ENCODE measurements at regions not wholly inside any gene's neighbourhood (a gene's known extent, or its start where the extent isn't known, plus 50 kb on each side); places are given as distances from the start of the nearest gene placed in this dataset.
"Not testable (repeated sequence)": the region's sequence is repeated elsewhere in the genome, so short reads cannot be mapped to it uniquely, and the experiment has no call there.

DNA sequence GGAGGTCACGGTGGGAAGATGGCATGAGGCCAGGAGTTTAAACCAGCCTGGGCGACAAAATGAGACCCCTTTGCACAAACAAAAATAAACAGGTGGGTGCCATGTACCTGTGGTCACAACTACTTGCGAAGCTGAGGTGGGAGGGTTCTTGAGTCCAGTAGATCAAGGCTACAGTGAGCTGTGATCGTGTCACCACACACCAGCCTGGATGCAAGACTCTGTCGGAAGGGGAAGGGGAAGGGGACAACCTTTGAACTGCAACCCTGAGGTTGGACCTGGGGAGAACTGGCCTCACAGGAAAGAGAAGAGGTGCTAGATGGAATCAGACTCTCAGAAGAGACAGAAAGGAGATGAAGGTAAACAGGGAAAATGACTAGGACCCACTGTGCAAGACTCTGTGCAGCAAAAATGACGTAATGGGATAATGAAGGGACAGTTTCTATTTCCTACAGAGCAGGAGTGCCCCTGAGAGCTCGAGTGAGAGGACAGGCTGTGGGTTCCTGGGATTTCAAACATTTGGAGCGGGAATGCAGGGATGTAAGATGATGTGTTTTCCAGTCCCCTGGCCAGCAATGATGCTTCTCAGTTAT lies 131.0 kb upstream of the GRK3 start:
- not testable (repeated sequence) for H3K4me3 ChIP-seq (ENCODE audit: low read length); H3K27ac ChIP-seq (ENCODE audit: low read length); H3K36me3 ChIP-seq (ENCODE audit: control insufficient read depth, insufficient read depth, low read length); DNase-seq (ENCODE audit: low read depth, low spot score); H3K27me3 ChIP-seq (ENCODE audit: control insufficient read depth, insufficient read depth, low read length); H3K9me3 ChIP-seq (ENCODE audit: control insufficient read depth, insufficient read depth, low read length); H3K4me1 ChIP-seq (ENCODE audit: control insufficient read depth, insufficient read depth, low read length)
- no CpG with 5 or more reads among the region's 8 CpGs for WGBS (ENCODE audit: insufficient coverage, insufficient read length)

GRCh38 chr22:25437414-25438160 lies 126.9 kb upstream of the GRK3 start:
- Histone ChIP-seq H3K4me1 (ENCODE audit: control insufficient read depth, insufficient read depth, low read length) (peaks cover 2% of the 10 kb centered on the region; the same call in 1 of the 2 replicates), H3K9me3 (ENCODE audit: control insufficient read depth, insufficient read depth, low read length) (no peaks in the 10 kb centered on the region), H3K27me3 (ENCODE audit: control insufficient read depth, insufficient read depth, low read length) (no peaks in the 10 kb centered on the region), H3K4me3 (ENCODE audit: low read length) (no peak overlapping the region), H3K27ac (ENCODE audit: low read length) (no peak overlapping the region), H3K36me3 (ENCODE audit: control insufficient read depth, insufficient read depth, low read length) (no peaks in the 10 kb centered on the region)
- DNase-seq (ENCODE audit: low read depth, low spot score): no peak
- no CpG with 5 or more reads among the region's 8 CpGs for WGBS (ENCODE audit: insufficient coverage, insufficient read length)

DNA sequence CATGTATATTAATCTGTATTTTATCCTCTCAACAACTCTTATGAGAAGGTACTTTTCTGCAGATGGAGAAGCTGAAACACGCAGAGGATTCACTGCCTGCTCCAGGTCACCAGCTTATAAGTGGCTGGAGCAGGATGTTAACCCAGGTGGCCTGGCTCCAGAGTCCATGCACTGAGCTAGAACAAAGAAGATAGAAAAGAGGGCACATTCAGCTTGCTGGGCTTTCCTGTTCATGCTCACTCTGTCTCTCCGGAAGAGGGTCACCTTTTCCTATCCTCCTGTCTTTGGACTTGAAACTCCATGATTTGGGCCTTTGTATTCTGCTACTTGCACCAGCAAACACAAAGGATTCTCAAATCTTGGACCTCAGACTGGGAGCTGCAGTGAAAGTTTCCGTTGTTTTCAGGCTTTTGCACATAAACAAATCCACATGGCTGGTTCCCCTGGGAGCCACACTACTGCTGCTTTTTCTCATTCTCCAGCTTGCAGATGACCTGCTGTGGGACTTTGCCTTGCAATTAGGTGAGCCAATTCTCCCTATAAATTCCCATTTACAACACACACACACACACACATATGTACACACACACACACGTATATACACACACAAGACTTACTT lies 117.3 kb upstream of the GRK3 start:
- Histone ChIP-seq H3K9me3 (ENCODE audit: control insufficient read depth, insufficient read depth, low read length) (no peaks in the 10 kb centered on the region), H3K4me1 (ENCODE audit: control insufficient read depth, insufficient read depth, low read length) (no peaks in the 10 kb centered on the region), H3K27ac (ENCODE audit: low read length) (no peak overlapping the region), H3K27me3 (ENCODE audit: control insufficient read depth, insufficient read depth, low read length) (no peaks in the 10 kb centered on the region), H3K36me3 (ENCODE audit: control insufficient read depth, insufficient read depth, low read length) (no peaks in the 10 kb centered on the region), H3K4me3 (ENCODE audit: low read length) (no peak overlapping the region)
- WGBS (ENCODE audit: insufficient coverage, insufficient read length): no CpG with 5 or more reads among the region's 4 CpGs
- DNase-seq (ENCODE audit: low read depth, low spot score): no peak

- WGBS (ENCODE audit: insufficient coverage, insufficient read length): no CpG with 5 or more reads among the region's 30 CpGs
- DNase-seq (ENCODE audit: low read depth, low spot score): peak; percentile 80
- Histone ChIP-seq H3K27ac (ENCODE audit: low read length) (no peak overlapping the region), H3K27me3 (ENCODE audit: control insufficient read depth, insufficient read depth, low read length) (no peaks in the 10 kb centered on the region), H3K9me3 (ENCODE audit: control insufficient read depth, insufficient read depth, low read length) (no peaks in the 10 kb centered on the region), H3K36me3 (ENCODE audit: control insufficient read depth, insufficient read depth, low read length) (no peaks in the 10 kb centered on the region), H3K4me3 (ENCODE audit: low read length) (peak overlapping the region; percentile 55; the same call in 1 of the 2 replicates), H3K4me1 (ENCODE audit: control insufficient read depth, insufficient read depth, low read length) (no peaks in the 10 kb centered on the region)
Observed at GRCh38 chr22:25447686-25448434, 116.6 kb upstream of the GRK3 start.

- WGBS (ENCODE audit: insufficient coverage, insufficient read length): no CpG with 5 or more reads among the region's 16 CpGs
- H3K9me3 ChIP-seq (ENCODE audit: control insufficient read depth, insufficient read depth, low read length): no peaks in the 10 kb centered on the region
- H3K4me1 ChIP-seq (ENCODE audit: control insufficient read depth, insufficient read depth, low read length): no peaks in the 10 kb centered on the region
- no peaks in the 10 kb centered on the region for H3K36me3 ChIP-seq (ENCODE audit: control insufficient read depth, insufficient read depth, low read length)
- no peaks in the 10 kb centered on the region for H3K27me3 ChIP-seq (ENCODE audit: control insufficient read depth, insufficient read depth, low read length)
- no peak overlapping the region for H3K27ac ChIP-seq (ENCODE audit: low read length)
- H3K4me3 ChIP-seq (ENCODE audit: low read length): peak overlapping the region; percentile 55
- DNase-seq (ENCODE audit: low read depth, low spot score): no peak
Observed at GRCh38 chr22:25448435-25449051, 115.9 kb upstream of the GRK3 start.

GRCh38 chr22:25449781-25450317 lies 114.6 kb upstream of the GRK3 start:
- no peaks in the 10 kb centered on the region for H3K4me1 ChIP-seq (ENCODE audit: control insufficient read depth, insufficient read depth, low read length)

DNA sequence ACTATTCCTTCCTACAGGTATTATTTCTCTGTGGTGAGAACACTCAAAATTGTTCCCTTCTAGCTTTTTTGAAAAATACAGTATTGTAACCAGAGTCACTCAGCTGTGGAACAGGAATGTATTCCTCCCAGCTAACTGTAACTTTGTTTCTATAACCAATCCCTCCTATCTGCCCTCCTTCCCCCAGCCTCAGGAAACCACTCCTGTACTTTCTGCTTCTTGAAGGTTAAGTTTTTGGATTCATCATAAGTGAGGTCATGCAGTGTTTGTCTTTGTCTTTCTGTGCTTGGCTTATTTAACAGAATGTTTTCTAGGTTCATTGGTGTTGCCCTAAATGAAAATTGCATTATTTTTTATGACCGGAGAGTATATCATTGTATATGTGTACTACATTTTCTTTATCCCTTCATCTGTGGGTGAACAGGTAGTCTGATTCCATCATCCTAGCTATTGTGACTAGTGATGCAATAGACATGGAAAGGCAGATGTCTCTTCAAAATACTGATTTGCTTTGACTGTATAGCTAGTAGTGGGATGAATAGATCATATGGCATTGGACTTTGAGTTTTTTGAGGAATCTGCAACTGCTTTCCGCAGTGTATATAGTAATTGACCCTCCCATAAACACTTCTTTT lies 112.9 kb upstream of the GRK3 start:
- Histone ChIP-seq H3K4me1 (ENCODE audit: control insufficient read depth, insufficient read depth, low read length) (no peaks in the 10 kb centered on the region), H3K27ac (ENCODE audit: low read length) (no peak overlapping the region), H3K36me3 (ENCODE audit: control insufficient read depth, insufficient read depth, low read length) (0 out of 2 replicates have a peak, but pooled peaks cover under 1% of the 10 kb centered on the region), H3K4me3 (ENCODE audit: low read length) (no peak overlapping the region), H3K9me3 (ENCODE audit: control insufficient read depth, insufficient read depth, low read length) (no peaks in the 10 kb centered on the region), H3K27me3 (ENCODE audit: control insufficient read depth, insufficient read depth, low read length) (no peaks in the 10 kb centered on the region)
- DNase-seq (ENCODE audit: low read depth, low spot score): no peak
- no CpG with 5 or more reads among the region's 2 CpGs for WGBS (ENCODE audit: insufficient coverage, insufficient read length)

More at GRCh38 chr22:25449781-25450317, 114.6 kb upstream of the GRK3 start:
- Histone ChIP-seq H3K27me3 (ENCODE audit: control insufficient read depth, insufficient read depth, low read length) (no peaks in the 10 kb centered on the region), H3K4me3 (ENCODE audit: low read length) (no peak overlapping the region), H3K27ac (ENCODE audit: low read length) (no peak overlapping the region), H3K9me3 (ENCODE audit: control insufficient read depth, insufficient read depth, low read length) (no peaks in the 10 kb centered on the region), H3K36me3 (ENCODE audit: control insufficient read depth, insufficient read depth, low read length) (no peaks in the 10 kb centered on the region)
- WGBS (ENCODE audit: insufficient coverage, insufficient read length): no CpG with 5 or more reads among the region's 9 CpGs
- no peak for DNase-seq (ENCODE audit: low read depth, low spot score)

GRCh38 chr22:25452116-25452700 lies 112.3 kb upstream of the GRK3 start:
- no CpG with 5 or more reads among the region's 10 CpGs for WGBS (ENCODE audit: insufficient coverage, insufficient read length)
- Histone ChIP-seq H3K36me3 (ENCODE audit: control insufficient read depth, insufficient read depth, low read length) (peaks cover 3% of the 10 kb centered on the region; the same call in 1 of the 2 replicates), H3K27ac (ENCODE audit: low read length) (no peak overlapping the region), H3K27me3 (ENCODE audit: control insufficient read depth, insufficient read depth, low read length) (no peaks in the 10 kb centered on the region), H3K4me3 (ENCODE audit: low read length) (no peak overlapping the region), H3K4me1 (ENCODE audit: control insufficient read depth, insufficient read depth, low read length) (no peaks in the 10 kb centered on the region), H3K9me3 (ENCODE audit: control insufficient read depth, insufficient read depth, low read length) (no peaks in the 10 kb centered on the region)
- no peak for DNase-seq (ENCODE audit: low read depth, low spot score)

- no peaks in the 10 kb centered on the region for H3K9me3 ChIP-seq (ENCODE audit: control insufficient read depth, insufficient read depth, low read length)
- H3K27ac ChIP-seq (ENCODE audit: low read length): no peak overlapping the region
- H3K27me3 ChIP-seq (ENCODE audit: control insufficient read depth, insufficient read depth, low read length): no peaks in the 10 kb centered on the region
- no peaks in the 10 kb centered on the region for H3K4me1 ChIP-seq (ENCODE audit: control insufficient read depth, insufficient read depth, low read length)
- DNase-seq (ENCODE audit: low read depth, low spot score): no peak
- no peak overlapping the region for H3K4me3 ChIP-seq (ENCODE audit: low read length)
- H3K36me3 ChIP-seq (ENCODE audit: control insufficient read depth, insufficient read depth, low read length): peaks cover 3% of the 10 kb centered on the region; the same call in 1 of the 2 replicates
- no CpG with 5 or more reads among the region's 4 CpGs for WGBS (ENCODE audit: insufficient coverage, insufficient read length)
Observed at GRCh38 chr22:25453058-25453457, 111.4 kb upstream of the GRK3 start.

Data from iPS DF 6.9 (cell line).